Osteoblast (primary cell): ENCODE measurements at regions not wholly inside any gene's neighbourhood (a gene's known extent, or its start where the extent isn't known, plus 50 kb on each side); places are given as distances from the start of the nearest gene placed in this dataset.

ENCODE experiments used
- DNase-seq: peaks from one replicate; pipeline ENCODE4 v3.0.0; 2011; ENCODE audit warnings: low spot score, mixed read lengths; ENCODE audit not compliant: insufficient read length; ENCODE audit errors: missing footprints
- H2AFZ ChIP-seq: 2 replicates; pipeline ENCODE4 v1.6.0; 2011; ENCODE audit warnings: mild to moderate bottlenecking, low read length
- H3K27ac ChIP-seq: 2 replicates; pipeline ENCODE4 v1.5.1; 2011; ENCODE audit warnings: mild to moderate bottlenecking, low read depth, low read length, moderate library complexity
- H3K27me3 ChIP-seq: 2 replicates; pipeline ENCODE4 v1.6.0; 2012; ENCODE audit warnings: mild to moderate bottlenecking, control low read depth, inconsistent platforms, low read length, moderate library complexity; ENCODE audit not compliant: insufficient read depth
- H3K36me3 ChIP-seq: 2 replicates; pipeline ENCODE4 v1.5.1; 2011; ENCODE audit warnings: mild to moderate bottlenecking, low read length, control low read depth, moderate library complexity; ENCODE audit not compliant: insufficient read depth
- H3K4me1 ChIP-seq: 2 replicates; pipeline ENCODE4 v1.5.1; 2011; ENCODE audit warnings: mild to moderate bottlenecking, low read length, control low read depth, moderate library complexity; ENCODE audit not compliant: insufficient read depth
- H3K4me2 ChIP-seq: 2 replicates; pipeline ENCODE4 v1.6.0; 2011; ENCODE audit warnings: mild to moderate bottlenecking, low read length; ENCODE audit not compliant: insufficient read depth
- H3K4me3 ChIP-seq: fragments of 200-600 bp; sonication (generic); 3 replicates; pipeline ENCODE4 v1.5.1; 2012; ENCODE audit warnings: mild to moderate bottlenecking, low read length, inconsistent platforms; ENCODE audit not compliant: insufficient read depth
- H3K79me2 ChIP-seq: 2 replicates; pipeline ENCODE4 v1.6.0; 2012; ENCODE audit warnings: mild to moderate bottlenecking, low read length, control low read depth, inconsistent platforms; ENCODE audit not compliant: insufficient read depth
- H3K9me3 ChIP-seq: 2 replicates; pipeline ENCODE4 v1.5.1; 2011; ENCODE audit warnings: low read depth, low read length, control low read depth
- H4K20me1 ChIP-seq: 2 replicates; pipeline ENCODE4 v1.6.0; 2012; ENCODE audit warnings: mild to moderate bottlenecking, low read length, control low read depth; ENCODE audit not compliant: insufficient read depth
- CTCF ChIP-seq: IDR thresholded peaks from 2 replicates; pipeline ENCODE4 v1.5.1; 2011; ENCODE audit warnings: mild to moderate bottlenecking, low read depth, low read length, moderate library complexity; ENCODE audit errors: extremely low read depth

DNA sequence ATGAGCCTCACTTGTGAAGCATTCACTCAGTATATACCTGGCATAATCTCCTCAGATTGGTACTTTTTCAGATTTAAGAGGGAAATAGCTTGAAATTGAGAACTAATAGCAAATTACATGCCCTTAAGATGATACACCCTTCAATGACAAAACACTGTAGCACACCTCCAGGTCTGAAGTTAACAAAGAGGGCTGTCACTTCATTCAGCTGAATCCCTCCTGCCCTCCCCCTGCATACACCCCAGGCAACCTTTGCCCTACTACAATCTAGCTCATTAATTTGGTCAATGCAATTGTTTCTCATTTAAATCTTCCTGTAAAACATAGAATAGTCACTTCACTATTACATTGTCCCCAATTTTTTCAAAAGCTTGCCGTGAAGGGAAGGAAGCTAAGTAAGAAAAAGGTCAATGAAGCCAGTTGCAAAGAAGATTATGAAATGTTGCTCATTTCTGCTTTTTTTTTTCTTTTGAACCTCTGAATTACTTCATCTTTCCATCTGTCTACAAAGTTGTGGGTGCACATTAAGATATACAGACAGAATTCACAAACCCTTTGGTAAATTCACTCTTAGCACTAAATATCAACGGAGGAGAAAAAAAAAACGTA is 294.8 kb upstream of the PTGER4 start:
- no peaks in the 10 kb centered on the region for H3K27me3 ChIP-seq
- H2AFZ ChIP-seq: no peak overlapping the region
- no peaks in the 10 kb centered on the region for H4K20me1 ChIP-seq
- H3K4me2 ChIP-seq: no peak overlapping the region
- DNase-seq: no peak
- H3K9me3 ChIP-seq: no peaks in the 10 kb centered on the region
- no peak overlapping the region for H3K27ac ChIP-seq
- no peaks in the 10 kb centered on the region for H3K79me2 ChIP-seq
- TF ChIP-seq CTCF: no peak
- H3K4me3 ChIP-seq: no peak overlapping the region
- H3K4me1 ChIP-seq: peaks cover 23% of the 10 kb centered on the region
- H3K36me3 ChIP-seq: no peaks in the 10 kb centered on the region

DNA sequence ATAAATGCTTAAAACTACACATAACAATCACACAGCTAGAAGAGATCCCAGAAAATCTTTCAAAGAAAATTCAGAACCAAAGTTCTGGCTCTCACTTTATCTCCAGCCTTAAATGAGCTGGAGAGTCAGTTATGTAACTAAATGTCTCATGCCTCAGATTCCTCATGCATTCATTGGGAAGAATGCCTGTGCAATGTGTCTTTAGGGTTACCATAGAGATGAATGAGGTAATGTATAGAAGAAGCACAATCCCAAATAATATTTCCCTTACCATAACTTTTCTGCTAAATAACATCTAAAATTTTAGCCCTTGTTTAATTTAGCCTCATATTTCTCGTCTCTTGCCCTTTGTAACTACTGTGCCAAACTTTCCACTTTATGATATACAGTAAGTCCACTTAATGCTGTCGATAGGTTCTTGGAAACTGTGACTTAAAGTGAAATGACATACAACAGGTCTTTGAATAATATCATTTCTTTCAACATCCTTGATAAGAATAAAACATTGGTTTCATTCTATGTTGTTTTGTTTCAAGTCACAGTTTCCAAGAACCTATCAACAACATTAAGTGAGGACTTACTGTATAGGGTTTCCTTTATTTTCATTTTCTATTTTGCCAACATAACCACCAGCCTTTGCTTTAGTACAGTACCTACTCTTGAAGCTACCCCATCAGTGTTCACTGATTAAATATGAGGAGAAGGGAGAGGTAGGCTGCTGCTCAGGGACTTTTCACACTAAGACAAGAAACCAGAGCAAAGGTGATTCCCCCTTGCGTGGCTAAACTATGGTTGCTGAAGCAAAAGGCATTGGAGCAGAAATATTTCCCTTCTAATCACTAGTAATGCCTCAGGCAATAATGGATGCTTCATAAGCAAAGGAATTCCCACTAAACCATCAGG is 295.7 kb upstream of the PTGER4 start:
- no peaks in the 10 kb centered on the region for H3K27me3 ChIP-seq

DNA sequence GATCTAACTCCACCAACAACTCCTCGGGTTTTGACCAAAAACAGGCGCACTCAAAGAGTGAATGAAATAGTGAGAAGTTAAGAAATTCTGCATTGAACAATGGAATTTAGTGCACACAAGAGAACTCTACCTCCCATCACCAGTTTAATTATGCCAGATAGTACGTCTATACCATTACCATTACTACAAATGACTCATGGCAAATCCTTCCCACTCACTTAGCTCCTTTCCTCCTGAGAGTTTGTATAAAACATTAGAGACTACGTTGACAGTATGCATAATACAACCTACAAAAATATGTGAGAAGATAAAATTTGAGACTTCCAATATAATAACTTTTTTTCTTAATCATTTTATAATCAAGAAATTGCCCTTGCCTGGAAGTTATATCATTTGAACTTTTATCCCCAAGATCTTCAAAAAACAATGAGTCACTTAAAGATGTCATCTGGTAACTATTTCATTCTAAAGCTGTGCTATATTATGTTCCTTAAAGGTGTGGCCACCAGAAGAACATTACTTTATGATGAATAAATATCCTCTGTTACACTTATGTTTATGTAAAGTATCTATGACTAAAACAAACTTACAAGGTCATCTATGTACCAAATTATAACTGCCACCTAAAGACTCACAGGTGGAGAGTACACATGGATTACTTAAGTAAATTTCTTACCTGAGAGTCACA is 297.9 kb upstream of the PTGER4 start:
- no peaks in the 10 kb centered on the region for H3K36me3 ChIP-seq
- no peaks in the 10 kb centered on the region for H3K27me3 ChIP-seq
- H3K4me2 ChIP-seq: no peak overlapping the region
- no peak overlapping the region for H2AFZ ChIP-seq
- no peaks in the 10 kb centered on the region for H4K20me1 ChIP-seq
- H3K9me3 ChIP-seq: no peaks in the 10 kb centered on the region
- H3K4me3 ChIP-seq: no peak overlapping the region
- H3K27ac ChIP-seq: no peak overlapping the region
- no peaks in the 10 kb centered on the region for H3K79me2 ChIP-seq
- no peak for DNase-seq
- TF ChIP-seq CTCF: no peak
- peaks cover 23% of the 10 kb centered on the region for H3K4me1 ChIP-seq

More for the DNA sequence above, 295.7 kb upstream of the PTGER4 start:
- Histone ChIP-seq H3K4me1 (peaks cover 23% of the 10 kb centered on the region), H3K4me3 (no peak overlapping the region), H3K4me2 (no peak overlapping the region), H3K27ac (peak overlapping the region; percentile 44), H3K79me2 (no peaks in the 10 kb centered on the region), H3K36me3 (no peaks in the 10 kb centered on the region), H2AFZ (no peak overlapping the region), H3K9me3 (no peaks in the 10 kb centered on the region), H4K20me1 (no peaks in the 10 kb centered on the region)
- DNase-seq: peak; percentile 17
- TF ChIP-seq CTCF: no peak

DNA sequence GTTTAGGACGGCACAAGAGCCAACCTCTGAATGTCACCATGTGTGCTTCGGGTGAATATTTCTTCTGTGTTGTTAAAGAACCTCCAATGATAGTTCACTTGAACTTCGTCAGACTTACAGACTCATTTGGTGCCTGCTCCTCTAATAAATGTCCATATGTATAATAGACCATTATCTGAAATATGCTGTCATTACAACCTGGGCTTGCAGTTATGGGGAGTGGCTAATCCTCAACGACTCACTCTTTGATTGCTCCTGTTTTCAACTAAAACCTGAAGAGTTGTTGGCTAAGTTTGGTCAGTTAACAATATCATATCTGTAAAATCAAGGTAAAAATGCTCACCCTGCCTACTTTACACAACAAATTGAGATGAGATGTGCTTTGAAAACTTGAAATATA is 298.7 kb upstream of the PTGER4 start:
- DNase-seq: no peak
- Histone ChIP-seq H4K20me1 (no peaks in the 10 kb centered on the region), H3K79me2 (no peaks in the 10 kb centered on the region), H2AFZ (no peak overlapping the region), H3K4me1 (peaks cover 23% of the 10 kb centered on the region), H3K4me2 (no peak overlapping the region), H3K27ac (no peak overlapping the region), H3K4me3 (no peak overlapping the region), H3K36me3 (no peaks in the 10 kb centered on the region), H3K9me3 (no peaks in the 10 kb centered on the region), H3K27me3 (no peaks in the 10 kb centered on the region)
- TF ChIP-seq CTCF: no peak
